Transverse colon (tissue), 4 donors: ENCODE measurements at regions not wholly inside any gene's neighbourhood (a gene's known extent, or its start where the extent isn't known, plus 50 kb on each side); places are given as distances from the start of the nearest gene placed in this dataset.

Experiments used
- CTCF ChIP-seq, 5 experiments: fragments of 200-600 bp in 3 of 5; fragments of 450-650 bp in 2 of 5; sonication (generic) in 3 of 5; IDR thresholded peaks; 1 replicate in 2 of 5; 2 replicates in 3 of 5; pipeline ENCODE4 v1.5.1; 2016 to 2017; ENCODE audit warnings: antibody characterized with exemption in 5 of 5, inconsistent platforms in 3 of 5, mild to moderate bottlenecking in 2 of 5, moderate library complexity in 1 of 5
- EP300 ChIP-seq: sonication (generic); formaldehyde crosslinking; IDR thresholded peaks from one replicate; pipeline ENCODE4 v1.6.1; 2017; ENCODE audit warnings: antibody characterized with exemption, low read depth
- POLR2A ChIP-seq: fragments of 450-650 bp; IDR thresholded peaks from one replicate; pipeline ENCODE4 v1.6.1; 2016; ENCODE audit warnings: antibody characterized with exemption, mild to moderate bottlenecking, moderate library complexity
- POLR2AphosphoS5 ChIP-seq, 3 donors: sonication (generic); formaldehyde crosslinking; IDR thresholded peaks; one replicate each; pipeline ENCODE4 v1.6.1; 2016; ENCODE audit warnings: antibody characterized with exemption in 3 of 3

GRCh38 chr18:22830511-22830910, 102.6 kb upstream of the RBBP8 start:
- TF ChIP-seq CTCF (IDR thresholded peaks at IDR 0.05) (no peak), POLR2A (no peak), POLR2AphosphoS5 (IDR thresholded peaks at IDR 0.05) (no peak), EP300 (no peak)
